Right lobe of liver (tissue), 4 donors: ENCODE measurements at regions not wholly inside any gene's neighbourhood (a gene's known extent, or its start where the extent isn't known, plus 50 kb on each side); places are given as distances from the start of the nearest gene placed in this dataset.

Experiments
- CTCF ChIP-seq, 4 donors: fragments of 200-600 bp in 3 of 4; fragments of 450-650 bp in 1 of 4; IDR thresholded peaks; one replicate each; pipeline versions ENCODE4 v1.5.1 to v1.8.0; 2016 to 2022; ENCODE audit warnings: antibody characterized with exemption in 4 of 4, mild to moderate bottlenecking in 2 of 4
- POLR2A ChIP-seq: fragments of 450-650 bp; IDR thresholded peaks from one replicate; pipeline ENCODE4 v1.6.1; 2017; ENCODE audit warnings: antibody characterized with exemption, mild to moderate bottlenecking
- donor health status: DM: no; HTN: no; CAD: no.
- donor health status: DM: no; HTN: no; CAD: no.
- donor health status: DM: no; HTN: yes; CAD: no.

- TF ChIP-seq CTCF (IDR thresholded peaks at IDR 0.05) (no peak), POLR2A (no peak)
These were observed 68.3 kb upstream of the DACH1 start for GRCh38 chr13:71935166-71935840.
